SK-N-SH (cell line): ENCODE measurements at regions not wholly inside any gene's neighbourhood (a gene's known extent, or its start where the extent isn't known, plus 50 kb on each side); places are given as distances from the start of the nearest gene placed in this dataset.
A peak's percentile ranks its signal among the peaks of the same experiment; 100 is the strongest.

ENCODE experiments used
- CTCF ChIA-PET: fragments of 300-600, 350-600 bp; formaldehyde crosslinking; extraction: SDS; loops from one replicate; lab custom pipeline; 2021; lab: Yijun Ruan, JAX
- POLR2A ChIA-PET: fragments of 350-600 bp; sonication (Branson Sonifier 250); formaldehyde crosslinking; extraction: SDS; loops from one replicate; lab custom pipeline; 2020; ENCODE audit warnings: antibody characterized with exemption, inconsistent platforms; lab: Yijun Ruan, JAX
- DNase-seq: peaks from one replicate; pipeline ENCODE4 v3.0.0; 2012
- H2AFZ ChIP-seq: fragments of 200-600 bp; sonication (generic); 2 replicates; pipeline ENCODE4 v1.8.1; 2016; ENCODE audit warnings: antibody characterized with exemption, mild to moderate bottlenecking, low read depth
- H3F3A ChIP-seq: fragments of 200-600 bp; sonication (generic); replicated peaks from 2 replicates; pipeline ENCODE3; 2016; ENCODE audit warnings: antibody characterized with exemption, mild to moderate bottlenecking; ENCODE audit not compliant: insufficient read depth
- H3K27ac ChIP-seq, 2 experiments: fragments of 200-500 bp in 1 of 2; fragments of 200-600 bp in 1 of 2; sonication (Bioruptor generic) in 1 of 2; sonication (generic), shearing (Covaris generic) in 1 of 2; 2 replicates each; pipeline versions ENCODE4 v1.5.1 to v1.6.1; 2014 to 2016; ENCODE audit warnings: low read depth in 2 of 2, inconsistent platforms in 1 of 2, low read length in 1 of 2, mild to moderate bottlenecking in 1 of 2, mixed read lengths in 1 of 2
- H3K27me3 ChIP-seq: fragments of 200-600 bp; sonication (generic), shearing (Covaris generic); 2 replicates; pipeline ENCODE4 v1.6.1; 2016; ENCODE audit warnings: mixed run types; ENCODE audit not compliant: insufficient read depth
- H3K36me3 ChIP-seq, 2 experiments: fragments of 200-500 bp in 1 of 2; fragments of 200-600 bp in 1 of 2; sonication (Bioruptor generic) in 1 of 2; sonication (generic) in 1 of 2; replicated peaks in 1 of 2; 2 replicates each; pipeline versions ENCODE3 to v1.5.1; 2014 to 2016; ENCODE audit warnings: low read length in 1 of 2, mild to moderate bottlenecking in 1 of 2; ENCODE audit not compliant: insufficient read depth in 2 of 2, control insufficient read depth in 1 of 2
- H3K4me1 ChIP-seq, 2 experiments: fragments of 200-500 bp in 1 of 2; fragments of 200-600 bp in 1 of 2; sonication (Bioruptor generic) in 1 of 2; sonication (generic), shearing (Covaris generic) in 1 of 2; 2 replicates each; pipeline versions ENCODE4 v1.5.1 to v1.6.1; 2014 to 2016; ENCODE audit warnings: low read depth in 1 of 2, low read length in 1 of 2, mixed run types in 1 of 2; ENCODE audit not compliant: insufficient read depth in 2 of 2, control insufficient read depth in 1 of 2
- H3K4me2 ChIP-seq: fragments of 200-600 bp; sonication (generic), shearing (Covaris generic); 2 replicates; pipeline ENCODE4 v1.6.1; 2017; ENCODE audit warnings: mixed run types
- H3K4me3 ChIP-seq, 2 experiments: fragments of 200-500 bp in 1 of 2; fragments of 200-600 bp in 1 of 2; sonication (Bioruptor generic) in 1 of 2; sonication (generic), shearing (Covaris generic) in 1 of 2; 2 replicates each; pipeline versions ENCODE4 v1.5.1 to v1.8.1; 2014 to 2016; ENCODE audit warnings: low read depth in 2 of 2, inconsistent platforms in 1 of 2, low read length in 1 of 2, mild to moderate bottlenecking in 1 of 2, mixed read lengths in 1 of 2, moderate library complexity in 1 of 2
- H3K79me2 ChIP-seq: fragments of 200-600 bp; sonication (generic); 2 replicates; pipeline ENCODE4 v1.8.1; 2017; ENCODE audit warnings: mild to moderate bottlenecking; ENCODE audit not compliant: insufficient read depth
- H3K9ac ChIP-seq: fragments of 200-600 bp; sonication (generic); 2 replicates; pipeline ENCODE4 v1.6.1; 2017; ENCODE audit warnings: mixed run types
- H3K9me2 ChIP-seq: fragments of 200-600 bp; sonication (generic); 2 replicates; pipeline ENCODE4 v1.6.1; 2017; ENCODE audit warnings: mixed run types
- H3K9me3 ChIP-seq: fragments of 200-600 bp; sonication (generic); 2 replicates; pipeline ENCODE4 v1.6.1; 2017; ENCODE audit warnings: mixed run types, mild to moderate bottlenecking, moderate library complexity
- H4K20me1 ChIP-seq: fragments of 200-600 bp; sonication (generic); 2 replicates; pipeline ENCODE4 v1.6.1; 2017; ENCODE audit warnings: mild to moderate bottlenecking, mixed run types; ENCODE audit not compliant: insufficient read depth
- CHD2 ChIP-seq: fragments of 150-350 bp; IDR thresholded peaks from 2 replicates; pipeline ENCODE4 v1.6.1; 2018; ENCODE audit warnings: low read length; ENCODE audit not compliant: partially characterized antibody
- ELF1 ChIP-seq: IDR thresholded peaks from 2 replicates; pipeline ENCODE4 v1.4.0; 2012
- EP300 ChIP-seq, 2 experiments: IDR thresholded peaks; 2 replicates each; pipeline versions ENCODE4 v1.4.0 to v1.6.1; 2012; ENCODE audit warnings: borderline replicate concordance in 1 of 2, low read depth in 1 of 2, low read length in 1 of 2
- FOSL2 ChIP-seq: IDR thresholded peaks from 2 replicates; pipeline ENCODE4 v1.4.0; 2012; ENCODE audit warnings: low read depth, mild to moderate bottlenecking, moderate library complexity, borderline replicate concordance
- FOXM1 ChIP-seq: IDR thresholded peaks from 2 replicates; pipeline ENCODE4 v1.4.0; 2012; ENCODE audit warnings: low read depth, mild to moderate bottlenecking
- GATA2 ChIP-seq: sonication (generic); formaldehyde crosslinking; IDR thresholded peaks from 2 replicates; pipeline ENCODE4 v1.5.0; 2020; ENCODE audit warnings: mild to moderate bottlenecking, missing genetic modification reagents
- JUND ChIP-seq: IDR thresholded peaks from 2 replicates; pipeline ENCODE4 v1.4.0; 2012
- MEF2A ChIP-seq: IDR thresholded peaks from 2 replicates; pipeline ENCODE4 v1.4.0; 2012; ENCODE audit warnings: low read depth, borderline replicate concordance
- MXI1 ChIP-seq: IDR thresholded peaks from 2 replicates; pipeline ENCODE4 v1.6.1; 2012; ENCODE audit warnings: mild to moderate bottlenecking, low read depth, low read length, improper control_type of control experiment
- NFIC ChIP-seq: IDR thresholded peaks from 2 replicates; pipeline ENCODE4 v1.4.0; 2012; ENCODE audit warnings: borderline replicate concordance
- NRF1 ChIP-seq: IDR thresholded peaks from 2 replicates; pipeline ENCODE4 v1.6.1; 2012; ENCODE audit warnings: low read depth, mild to moderate bottlenecking, low read length
- POLR2AphosphoS5 ChIP-seq: IDR thresholded peaks from 2 replicates; pipeline ENCODE4 v1.6.1; 2012; ENCODE audit warnings: low read depth, low read length
- RAD21 ChIP-seq: IDR thresholded peaks from 2 replicates; pipeline ENCODE4 v1.6.1; 2012; ENCODE audit warnings: mild to moderate bottlenecking, low read length
- RFX5 ChIP-seq: IDR thresholded peaks from 2 replicates; pipeline ENCODE4 v1.6.1; 2012; ENCODE audit warnings: mild to moderate bottlenecking, improper control_type of control experiment, low read length
- RXRA ChIP-seq: IDR thresholded peaks from 2 replicates; pipeline ENCODE4 v1.4.0; 2012; ENCODE audit warnings: low read depth, mild to moderate bottlenecking, borderline replicate concordance
- SMC3 ChIP-seq: IDR thresholded peaks from 2 replicates; pipeline ENCODE4 v1.6.1; 2012; ENCODE audit warnings: low read depth, low read length, improper control_type of control experiment
- TCF12 ChIP-seq: IDR thresholded peaks from 2 replicates; pipeline ENCODE4 v1.4.0; 2012
- TEAD4 ChIP-seq: IDR thresholded peaks from 2 replicates; pipeline ENCODE4 v1.4.0; 2012; ENCODE audit warnings: mild to moderate bottlenecking, borderline replicate concordance; ENCODE audit not compliant: insufficient read depth
- YY1 ChIP-seq: IDR thresholded peaks from 2 replicates; pipeline ENCODE4 v1.4.0; 2012; ENCODE audit warnings: low read depth, mild to moderate bottlenecking
- WGBS: methylation state at CpG from one replicate; pipeline ENCODE4 v1.1.6; 2017; ENCODE audit warnings: low lambda C conversion rate; 5-methylcytosine and 5-hydroxymethylcytosine counted together
- TF ChIP-seq, protein P1 (sequence below): IDR thresholded peaks from 2 replicates; pipeline ENCODE4; 2012
- TF ChIP-seq, protein P2 (sequence below): fragments of 150-350 bp; IDR thresholded peaks from 2 replicates; pipeline ENCODE4 v1.6.1; 2017; ENCODE audit warnings: antibody characterized with exemption, low read length, low read depth, borderline replicate concordance
- TF ChIP-seq, protein P3 (sequence below): IDR thresholded peaks from 2 replicates; pipeline ENCODE4 v1.4.0; 2012; ENCODE audit warnings: low read depth
- TF ChIP-seq, protein P4 (sequence below): fragments of 200-600 bp; sonication (generic); IDR thresholded peaks from 2 replicates; pipeline ENCODE4 v1.6.1; 2017; ENCODE audit warnings: antibody characterized with exemption, mild to moderate bottlenecking, moderate library complexity
- TF ChIP-seq, protein P5 (sequence below): IDR thresholded peaks from 2 replicates; pipeline ENCODE4 v1.6.1; 2012; ENCODE audit warnings: mild to moderate bottlenecking, low read depth, low read length, moderate library complexity

DNA sequence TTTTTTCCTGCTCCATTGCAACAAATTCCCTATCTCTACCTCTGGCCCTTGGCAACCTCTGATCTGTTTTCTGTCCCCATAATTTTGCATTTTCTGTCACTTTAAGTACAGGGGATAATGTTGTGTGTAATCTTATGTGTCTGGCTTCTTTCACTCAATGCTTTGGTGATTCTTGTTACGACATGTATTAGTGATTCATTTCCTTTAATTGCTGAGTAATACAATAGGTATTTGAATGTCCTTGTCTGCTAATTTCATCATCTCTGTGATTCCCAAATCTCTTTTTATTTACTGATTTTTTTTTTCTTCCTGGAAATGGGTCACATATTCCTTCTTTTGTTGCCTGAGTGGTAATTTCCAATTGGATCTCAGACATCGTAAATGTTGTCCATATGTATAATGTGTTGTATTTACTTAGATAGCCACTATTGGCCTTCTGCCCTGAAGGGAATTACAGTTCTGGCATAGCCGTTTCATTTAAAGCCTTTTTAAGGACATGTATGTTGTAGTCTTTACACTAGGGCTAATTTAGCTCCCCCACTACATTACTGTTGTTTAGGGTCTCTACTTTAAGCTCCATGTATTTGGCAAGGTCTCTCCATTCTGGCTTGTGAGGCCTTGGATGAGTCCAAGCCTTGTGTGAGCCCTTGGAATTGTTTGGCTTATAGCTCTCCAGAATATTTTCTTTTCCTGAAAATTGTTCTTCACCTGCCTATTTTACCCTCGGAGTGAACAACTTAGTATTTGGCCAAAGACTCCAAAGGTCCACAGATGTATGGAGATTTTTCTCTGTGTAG lies 683.8 kb downstream of the LRRC70 start:
- Histone ChIP-seq H2AFZ (peak overlapping the region; percentile 48), H3F3A (peaks cover 7% of the 10 kb centered on the region), H3K4me2 (no peak overlapping the region), H3K9ac (no peak overlapping the region; the same call in 1 of the 2 replicates), H3K27ac (peak overlapping the region; percentile 62 to 85; a peak in 3 of 4 replicates), H4K20me1 (no peaks in the 10 kb centered on the region), H3K79me2 (no peaks in the 10 kb centered on the region), H3K4me3 (no peak overlapping the region), H3K9me3 (no peaks in the 10 kb centered on the region), H3K27me3 (no peaks in the 10 kb centered on the region), H3K4me1 (peaks cover 0 to 5% of the 10 kb centered on the region in 2 experiments; a peak in 2 of 4 replicates), H3K36me3 (no peaks in the 10 kb centered on the region), H3K9me2 (no peaks in the 10 kb centered on the region; the same call in 1 of the 2 replicates)
- WGBS: 0% methylated on average over 4 of the region's 4 CpGs
- ChIA-PET CTCF (no interaction called here), POLR2A (no interaction called here)
- DNase-seq: no peak
- TF ChIP-seq, protein P1, sequence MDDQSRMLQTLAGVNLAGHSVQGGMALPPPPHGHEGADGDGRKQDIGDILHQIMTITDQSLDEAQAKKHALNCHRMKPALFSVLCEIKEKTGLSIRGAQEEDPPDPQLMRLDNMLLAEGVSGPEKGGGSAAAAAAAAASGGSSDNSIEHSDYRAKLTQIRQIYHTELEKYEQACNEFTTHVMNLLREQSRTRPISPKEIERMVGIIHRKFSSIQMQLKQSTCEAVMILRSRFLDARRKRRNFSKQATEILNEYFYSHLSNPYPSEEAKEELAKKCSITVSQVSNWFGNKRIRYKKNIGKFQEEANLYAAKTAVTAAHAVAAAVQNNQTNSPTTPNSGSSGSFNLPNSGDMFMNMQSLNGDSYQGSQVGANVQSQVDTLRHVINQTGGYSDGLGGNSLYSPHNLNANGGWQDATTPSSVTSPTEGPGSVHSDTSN: peak; percentile 95
- no peak for TF ChIP-seq GATA2
- TF ChIP-seq MXI1: no peak
- TF ChIP-seq RAD21: no peak
- TF ChIP-seq, protein P2, sequence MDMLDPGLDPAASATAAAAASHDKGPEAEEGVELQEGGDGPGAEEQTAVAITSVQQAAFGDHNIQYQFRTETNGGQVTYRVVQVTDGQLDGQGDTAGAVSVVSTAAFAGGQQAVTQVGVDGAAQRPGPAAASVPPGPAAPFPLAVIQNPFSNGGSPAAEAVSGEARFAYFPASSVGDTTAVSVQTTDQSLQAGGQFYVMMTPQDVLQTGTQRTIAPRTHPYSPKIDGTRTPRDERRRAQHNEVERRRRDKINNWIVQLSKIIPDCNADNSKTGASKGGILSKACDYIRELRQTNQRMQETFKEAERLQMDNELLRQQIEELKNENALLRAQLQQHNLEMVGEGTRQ: no peak
- TF ChIP-seq CHD2: no peak
- TF ChIP-seq RXRA: peak; percentile 19; the same call in 1 of the 2 replicates
- no peak for TF ChIP-seq RFX5
- TF ChIP-seq, protein P3, sequence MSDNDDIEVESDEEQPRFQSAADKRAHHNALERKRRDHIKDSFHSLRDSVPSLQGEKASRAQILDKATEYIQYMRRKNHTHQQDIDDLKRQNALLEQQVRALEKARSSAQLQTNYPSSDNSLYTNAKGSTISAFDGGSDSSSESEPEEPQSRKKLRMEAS: peak; percentile 20; the same call in 1 of the 2 replicates
- TF ChIP-seq MEF2A: 0 out of 2 replicates have a peak, but pooled peaks have one; percentile 31
- peak; percentile 82 for TF ChIP-seq POLR2AphosphoS5
- no peak for TF ChIP-seq SMC3
- no peak for TF ChIP-seq YY1
- TF ChIP-seq JUND: peak; percentile 97
- no peak for TF ChIP-seq NRF1
- TF ChIP-seq FOXM1: peak; percentile 69; the same call in 1 of the 2 replicates
- peak; percentile 86 for TF ChIP-seq TEAD4
- TF ChIP-seq, protein P4, sequence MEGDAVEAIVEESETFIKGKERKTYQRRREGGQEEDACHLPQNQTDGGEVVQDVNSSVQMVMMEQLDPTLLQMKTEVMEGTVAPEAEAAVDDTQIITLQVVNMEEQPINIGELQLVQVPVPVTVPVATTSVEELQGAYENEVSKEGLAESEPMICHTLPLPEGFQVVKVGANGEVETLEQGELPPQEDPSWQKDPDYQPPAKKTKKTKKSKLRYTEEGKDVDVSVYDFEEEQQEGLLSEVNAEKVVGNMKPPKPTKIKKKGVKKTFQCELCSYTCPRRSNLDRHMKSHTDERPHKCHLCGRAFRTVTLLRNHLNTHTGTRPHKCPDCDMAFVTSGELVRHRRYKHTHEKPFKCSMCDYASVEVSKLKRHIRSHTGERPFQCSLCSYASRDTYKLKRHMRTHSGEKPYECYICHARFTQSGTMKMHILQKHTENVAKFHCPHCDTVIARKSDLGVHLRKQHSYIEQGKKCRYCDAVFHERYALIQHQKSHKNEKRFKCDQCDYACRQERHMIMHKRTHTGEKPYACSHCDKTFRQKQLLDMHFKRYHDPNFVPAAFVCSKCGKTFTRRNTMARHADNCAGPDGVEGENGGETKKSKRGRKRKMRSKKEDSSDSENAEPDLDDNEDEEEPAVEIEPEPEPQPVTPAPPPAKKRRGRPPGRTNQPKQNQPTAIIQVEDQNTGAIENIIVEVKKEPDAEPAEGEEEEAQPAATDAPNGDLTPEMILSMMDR: no peak
- TF ChIP-seq EP300 (IDR thresholded peaks at IDR 0.05; ENCODE audit: borderline replicate concordance in 1 of 2, low read depth in 1 of 2, low read length in 1 of 2): peak; percentile 82 to 96; a peak in 3 of 4 replicates
- TF ChIP-seq FOSL2: peak; percentile 90
- no peak for TF ChIP-seq ELF1
- peak; percentile 99 for TF ChIP-seq TCF12
- peak; percentile 58; the same call in 1 of the 2 replicates for TF ChIP-seq NFIC
- TF ChIP-seq, protein P5, sequence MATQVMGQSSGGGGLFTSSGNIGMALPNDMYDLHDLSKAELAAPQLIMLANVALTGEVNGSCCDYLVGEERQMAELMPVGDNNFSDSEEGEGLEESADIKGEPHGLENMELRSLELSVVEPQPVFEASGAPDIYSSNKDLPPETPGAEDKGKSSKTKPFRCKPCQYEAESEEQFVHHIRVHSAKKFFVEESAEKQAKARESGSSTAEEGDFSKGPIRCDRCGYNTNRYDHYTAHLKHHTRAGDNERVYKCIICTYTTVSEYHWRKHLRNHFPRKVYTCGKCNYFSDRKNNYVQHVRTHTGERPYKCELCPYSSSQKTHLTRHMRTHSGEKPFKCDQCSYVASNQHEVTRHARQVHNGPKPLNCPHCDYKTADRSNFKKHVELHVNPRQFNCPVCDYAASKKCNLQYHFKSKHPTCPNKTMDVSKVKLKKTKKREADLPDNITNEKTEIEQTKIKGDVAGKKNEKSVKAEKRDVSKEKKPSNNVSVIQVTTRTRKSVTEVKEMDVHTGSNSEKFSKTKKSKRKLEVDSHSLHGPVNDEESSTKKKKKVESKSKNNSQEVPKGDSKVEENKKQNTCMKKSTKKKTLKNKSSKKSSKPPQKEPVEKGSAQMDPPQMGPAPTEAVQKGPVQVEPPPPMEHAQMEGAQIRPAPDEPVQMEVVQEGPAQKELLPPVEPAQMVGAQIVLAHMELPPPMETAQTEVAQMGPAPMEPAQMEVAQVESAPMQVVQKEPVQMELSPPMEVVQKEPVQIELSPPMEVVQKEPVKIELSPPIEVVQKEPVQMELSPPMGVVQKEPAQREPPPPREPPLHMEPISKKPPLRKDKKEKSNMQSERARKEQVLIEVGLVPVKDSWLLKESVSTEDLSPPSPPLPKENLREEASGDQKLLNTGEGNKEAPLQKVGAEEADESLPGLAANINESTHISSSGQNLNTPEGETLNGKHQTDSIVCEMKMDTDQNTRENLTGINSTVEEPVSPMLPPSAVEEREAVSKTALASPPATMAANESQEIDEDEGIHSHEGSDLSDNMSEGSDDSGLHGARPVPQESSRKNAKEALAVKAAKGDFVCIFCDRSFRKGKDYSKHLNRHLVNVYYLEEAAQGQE: no peak
